GM18907 (cell line): ENCODE measurements at regions not wholly inside any gene's neighbourhood (a gene's known extent, or its start where the extent isn't known, plus 50 kb on each side); places are given as distances from the start of the nearest gene placed in this dataset.

Source experiments
- ATAC-seq: cut with Tn5 transposase; IDR thresholded peaks from one replicate; pipeline ENCODE4 v1.9.1; 2021; ENCODE audit warnings: mild to moderate bottlenecking, moderate library complexity; ENCODE audit not compliant: unreplicated experiment

DNA sequence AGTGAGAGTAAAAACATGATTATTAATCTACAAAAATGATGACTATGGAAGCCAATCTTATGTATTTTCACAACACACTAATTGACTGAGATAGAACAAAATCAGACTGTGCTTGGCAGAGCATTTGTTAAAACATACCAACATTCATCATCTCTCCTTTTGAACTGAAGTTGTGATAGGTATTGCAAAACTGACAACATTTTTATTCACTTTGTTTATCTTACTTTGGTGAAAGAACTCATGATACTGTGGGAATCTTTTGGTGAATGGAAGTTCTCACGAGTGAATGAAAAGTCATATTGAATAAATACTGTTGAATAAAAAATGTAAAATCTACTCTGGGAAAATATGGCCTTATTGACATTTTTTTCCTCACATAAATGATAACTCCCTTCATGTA lies 1430.2 kb upstream of the PIK3C3 start:
- no peak for ATAC-seq

DNA sequence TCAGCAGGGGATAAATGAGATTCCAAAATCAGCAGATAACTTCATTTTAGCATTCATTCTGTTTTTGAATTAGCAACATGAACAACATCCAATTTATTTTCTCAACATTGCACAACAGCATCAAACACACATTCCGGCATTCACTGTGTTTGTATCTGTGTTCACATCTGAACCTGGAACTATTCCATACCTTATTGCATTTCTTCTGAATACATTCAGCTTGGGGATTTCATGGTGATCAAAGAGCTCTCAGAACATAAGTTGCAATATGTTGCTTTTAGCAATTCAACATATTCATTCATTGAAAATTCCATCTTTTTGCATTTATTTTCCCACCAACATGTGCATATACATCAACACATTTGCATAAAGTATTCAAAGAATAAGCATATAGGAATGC lies 1431.7 kb upstream of the PIK3C3 start:
- no peak for ATAC-seq

DNA sequence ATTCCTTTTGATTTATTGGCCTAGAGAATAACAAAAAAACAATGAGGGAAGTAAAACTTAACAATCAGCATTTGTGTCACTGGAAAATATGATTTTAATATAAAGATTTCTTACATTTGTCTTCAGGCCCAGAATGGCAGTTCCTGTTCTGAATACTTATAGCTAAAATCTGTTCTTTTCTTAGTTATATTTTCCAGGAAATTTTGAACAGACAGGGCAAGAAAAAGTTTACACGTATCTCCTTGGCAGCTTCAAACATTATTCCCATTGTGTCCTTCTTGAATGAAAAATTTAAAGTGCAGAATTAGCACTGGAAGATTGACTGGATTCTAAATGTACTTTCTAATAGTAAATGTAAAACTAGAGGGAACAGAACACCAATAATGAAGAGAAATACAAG lies 1454.0 kb upstream of the PIK3C3 start:
- no peak for ATAC-seq

DNA sequence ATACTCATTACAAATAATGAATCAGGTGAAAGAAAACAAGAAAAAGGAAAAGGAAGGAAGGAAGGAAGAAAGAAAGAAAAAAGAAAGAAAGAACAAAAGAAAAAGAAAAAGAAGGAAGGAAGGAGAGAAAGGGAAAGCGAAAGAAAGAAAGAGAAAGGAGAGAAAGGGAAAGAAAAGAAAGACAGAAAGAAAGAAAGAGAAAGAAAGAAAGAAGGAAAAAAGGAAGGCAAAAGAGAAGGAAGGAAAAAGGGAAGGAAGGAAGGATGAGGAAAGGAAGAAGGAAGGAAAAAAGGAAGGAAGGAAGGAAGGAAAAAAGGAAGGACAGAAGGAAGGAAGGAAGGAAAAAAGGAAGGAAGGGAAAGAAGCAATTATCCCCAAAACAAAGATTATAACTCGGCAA lies 1460.4 kb upstream of the PIK3C3 start:
- ATAC-seq, result no peak

DNA sequence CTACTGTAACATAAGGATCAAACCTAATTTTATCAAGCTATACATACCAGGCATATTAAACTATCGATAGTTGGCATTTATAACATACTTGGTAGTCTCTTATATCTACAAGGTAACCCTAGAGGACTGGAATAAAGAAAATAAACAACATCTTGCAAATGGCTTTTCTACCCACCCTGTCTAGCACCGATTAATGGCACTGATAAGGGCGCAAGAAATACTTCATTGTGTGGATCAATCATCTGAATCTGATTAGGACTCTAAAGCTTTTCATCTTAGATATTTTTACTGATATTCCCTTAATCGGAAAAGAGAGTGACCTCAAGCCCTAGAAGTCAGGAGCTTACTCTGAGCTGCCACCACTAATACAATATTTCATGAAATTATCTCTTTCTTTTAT lies 1461.7 kb upstream of the PIK3C3 start:
- ATAC-seq, result no peak

DNA sequence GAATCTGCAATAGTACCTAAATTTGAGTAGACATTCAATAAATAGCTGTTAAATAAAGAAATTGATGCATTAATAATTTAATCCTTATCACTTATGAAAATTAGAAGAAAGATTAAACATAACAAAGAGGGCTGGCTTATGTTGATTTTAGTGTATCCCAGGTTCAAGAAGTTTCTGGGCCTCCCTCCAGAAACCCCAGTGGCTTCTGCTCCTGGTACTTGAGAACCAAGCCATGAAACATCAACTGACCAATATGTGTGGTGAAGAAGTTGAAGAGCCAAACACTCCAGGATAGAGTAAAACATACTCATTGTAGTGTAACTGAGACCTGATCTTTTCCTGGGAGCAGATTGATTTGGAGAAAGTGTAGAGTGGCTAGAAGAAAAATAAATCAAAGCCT lies 1465.7 kb upstream of the PIK3C3 start:
- no peak for ATAC-seq

DNA sequence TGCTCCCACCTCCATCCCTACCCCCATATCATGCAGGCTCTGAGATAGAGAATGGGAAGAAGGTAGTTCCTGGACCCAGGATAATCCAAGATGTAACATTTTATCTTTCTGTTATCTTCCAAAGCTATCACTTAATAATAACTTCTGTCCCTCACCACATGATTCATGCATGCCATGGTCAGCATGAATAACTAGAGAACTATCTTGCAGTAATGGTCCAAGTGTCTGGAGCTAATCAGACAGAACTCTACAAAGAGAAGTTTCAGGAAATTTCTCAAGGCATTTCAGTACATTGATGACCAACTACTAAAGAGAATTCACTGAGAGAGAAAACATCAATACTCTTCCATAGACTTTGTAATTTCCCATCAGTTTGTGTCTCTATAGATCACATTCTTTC lies 1469.7 kb upstream of the PIK3C3 start:
- ATAC-seq, result no peak

DNA sequence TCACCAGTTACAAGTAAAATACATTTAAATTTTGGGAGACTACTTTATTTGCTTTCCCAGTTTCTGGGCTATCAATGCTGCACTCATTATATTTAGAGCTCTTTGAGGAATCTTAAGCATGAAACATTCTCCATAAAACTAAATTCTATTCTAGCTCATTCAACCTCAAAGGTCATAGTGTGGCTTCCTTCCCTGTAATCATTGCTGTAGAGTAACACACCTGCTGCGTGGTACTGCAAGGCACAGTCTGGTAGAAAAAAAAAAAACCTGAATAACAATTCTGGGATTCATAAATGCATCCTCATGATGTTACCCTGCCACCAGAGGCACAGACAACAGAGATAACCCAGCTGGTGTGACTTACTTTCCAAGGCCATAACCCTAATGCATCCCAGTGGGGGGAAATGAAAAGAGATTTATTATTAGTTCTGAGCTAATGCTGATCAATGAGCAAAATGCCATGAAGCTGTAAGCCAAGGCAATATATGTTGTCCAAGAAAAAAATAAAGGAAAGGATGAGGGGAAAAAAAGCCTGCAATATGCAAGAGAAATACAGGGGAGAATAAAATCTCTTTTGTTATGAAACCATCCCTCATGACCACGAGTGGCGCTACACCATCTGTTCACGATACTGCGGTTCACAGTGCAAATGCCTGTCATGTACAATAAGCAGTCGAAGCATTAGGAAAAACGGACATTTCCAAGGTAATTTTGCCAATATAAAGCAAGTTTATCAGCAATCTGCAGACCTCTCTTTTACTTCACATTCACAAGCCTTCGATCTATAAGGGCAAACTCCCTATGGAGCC lies 1481.6 kb upstream of the PIK3C3 start:
- ATAC-seq, result no peak

DNA sequence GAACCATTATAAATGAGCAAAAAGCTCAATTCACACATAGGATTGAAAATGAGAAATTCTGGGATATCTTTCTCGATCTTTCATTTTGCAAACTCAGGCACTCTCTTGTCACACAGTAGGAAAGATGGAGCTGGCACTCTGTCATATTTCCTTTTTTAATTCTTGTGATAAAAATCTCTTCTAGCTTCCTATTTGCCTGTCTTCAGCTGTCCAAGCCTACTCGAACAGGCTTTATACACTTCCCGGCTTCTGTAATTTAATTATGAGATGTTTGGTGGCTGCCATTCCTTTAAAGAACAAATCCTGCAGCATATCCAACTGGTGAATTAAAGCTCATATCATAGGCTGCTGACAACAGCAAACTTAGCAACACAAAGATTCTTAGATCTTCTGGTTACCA lies 1484.3 kb upstream of the PIK3C3 start:
- no peak for ATAC-seq

DNA sequence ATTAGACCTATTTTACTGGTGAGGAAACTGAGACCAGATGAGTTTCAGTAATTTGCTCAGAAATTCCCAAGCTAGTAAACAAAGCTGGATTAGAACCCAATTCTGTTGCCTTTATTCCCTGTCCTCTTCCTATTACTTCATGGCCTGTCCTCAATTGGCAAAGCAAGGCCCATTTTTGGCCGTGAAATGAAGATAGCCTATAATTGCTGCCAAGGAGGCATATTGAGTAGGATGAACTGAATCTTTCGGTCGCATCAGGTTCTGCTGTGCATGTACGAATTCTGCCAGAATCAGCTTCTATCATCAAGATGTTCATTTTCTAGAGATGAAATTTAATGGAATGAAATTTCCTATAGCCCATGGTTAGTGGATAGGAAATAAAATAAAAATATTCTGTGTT lies 1485.2 kb upstream of the PIK3C3 start:
- ATAC-seq, result no peak

DNA sequence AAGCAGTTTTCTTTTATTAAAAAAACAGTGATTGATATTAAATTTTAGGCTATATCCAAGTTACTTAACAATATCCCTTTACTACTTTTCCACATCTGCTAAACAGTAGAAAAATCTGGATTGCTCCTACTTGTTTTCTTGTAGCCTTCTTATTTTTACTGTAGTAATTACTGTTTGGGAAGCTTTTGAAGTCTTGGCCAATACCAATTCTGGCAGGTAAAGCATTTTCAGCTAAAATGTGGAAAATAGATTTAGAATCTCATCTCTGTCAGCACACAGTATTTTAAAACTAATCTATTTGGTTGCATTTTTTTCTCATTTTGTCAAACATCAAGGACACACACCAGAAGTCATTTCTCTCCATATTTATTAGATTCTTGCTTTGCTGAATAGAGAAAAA lies 1485.7 kb upstream of the PIK3C3 start:
- no peak for ATAC-seq

DNA sequence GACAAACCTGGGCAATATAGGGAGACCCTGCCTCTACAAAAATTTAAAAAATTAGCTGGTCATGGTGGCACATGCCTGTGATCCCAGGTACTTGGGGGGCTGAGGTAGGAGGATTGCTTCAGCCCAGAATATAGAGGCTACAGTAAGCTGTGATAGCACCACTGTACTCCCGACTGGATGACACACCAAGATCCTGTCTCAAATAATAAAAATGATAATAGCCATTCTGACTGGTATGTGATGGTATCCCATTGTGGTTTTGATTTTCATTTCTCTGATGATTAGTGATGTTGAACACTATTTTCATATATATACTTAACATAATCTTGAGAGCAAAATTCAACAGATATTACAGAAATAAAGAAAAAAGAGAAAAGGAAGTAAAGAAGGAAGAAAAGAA lies 1491.0 kb upstream of the PIK3C3 start:
- no peak for ATAC-seq

DNA sequence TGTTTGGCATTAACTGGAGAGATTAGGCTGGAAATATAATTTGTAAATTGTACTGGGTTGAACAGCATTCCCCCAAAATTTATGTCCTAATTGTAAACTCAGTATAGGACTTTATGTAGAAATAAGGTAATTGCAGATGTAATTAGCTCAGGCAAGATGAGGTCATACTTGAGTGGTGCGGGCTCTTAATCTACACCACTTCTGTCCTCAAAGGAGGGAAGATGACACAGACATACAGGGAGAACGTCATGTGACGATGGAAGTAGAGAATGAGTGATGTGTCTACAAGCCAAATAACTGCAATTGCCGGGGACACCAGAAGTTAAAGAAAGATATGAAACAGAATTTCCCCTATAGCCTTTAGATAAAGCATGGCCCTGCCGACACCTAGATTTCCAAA lies 1501.1 kb upstream of the PIK3C3 start:
- ATAC-seq, result no peak

DNA sequence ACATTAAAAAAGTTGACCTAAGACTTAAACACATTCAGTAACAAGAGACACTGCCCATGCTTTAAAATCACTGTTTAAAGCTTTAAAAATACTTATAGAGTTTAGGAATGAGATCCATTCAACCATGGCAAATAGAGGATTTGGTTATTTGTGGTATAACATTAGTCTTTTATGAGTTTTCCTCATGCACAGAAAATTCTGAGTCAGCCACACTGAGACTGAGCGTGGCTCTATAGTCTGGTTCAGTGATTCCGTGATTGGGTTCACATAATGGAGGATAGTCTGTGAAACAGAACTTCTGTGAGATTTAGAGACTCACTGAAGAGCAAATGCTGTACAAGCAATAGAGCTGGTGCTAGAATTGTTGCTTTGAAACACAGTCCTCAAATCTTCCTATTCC lies 1502.4 kb upstream of the PIK3C3 start:
- ATAC-seq, result no peak

DNA sequence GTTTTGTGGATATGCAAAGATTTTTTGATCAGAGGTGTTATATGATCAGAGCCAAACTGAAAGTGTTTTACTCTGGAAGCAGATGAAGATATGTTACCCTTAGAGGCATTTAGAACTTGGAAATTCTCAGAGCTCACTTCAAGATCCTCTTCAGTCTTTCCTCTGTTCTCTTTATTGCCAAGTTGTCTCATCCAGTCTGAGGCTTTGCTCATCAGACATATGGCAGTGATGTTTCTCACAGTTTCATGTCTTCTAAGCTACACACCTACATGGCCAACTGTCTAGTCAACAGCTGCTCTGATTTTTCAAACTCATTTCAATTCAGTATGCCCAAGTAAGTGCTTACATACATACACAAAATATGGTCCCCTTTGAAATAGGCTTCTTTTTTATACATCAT lies 1504.3 kb upstream of the PIK3C3 start:
- ATAC-seq, result no peak

DNA sequence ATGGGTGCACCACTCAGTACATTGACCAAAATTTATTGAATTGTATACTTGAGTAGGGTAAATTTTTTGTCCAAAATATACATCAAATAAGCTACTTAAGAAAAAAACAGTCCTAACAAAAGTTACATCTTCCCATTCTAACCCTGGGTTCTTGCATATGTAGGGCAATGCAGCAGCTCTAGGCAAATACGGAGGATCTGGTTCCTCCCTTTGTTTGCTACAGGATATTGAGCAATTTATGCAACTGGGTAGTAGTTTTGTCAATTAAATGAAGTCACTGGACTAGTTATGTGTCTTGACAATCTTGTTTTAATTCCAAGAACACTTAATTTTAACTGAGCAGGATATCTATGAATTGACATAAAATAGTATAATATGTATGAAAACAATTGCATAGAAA lies 1507.2 kb upstream of the PIK3C3 start:
- ATAC-seq, result no peak

DNA sequence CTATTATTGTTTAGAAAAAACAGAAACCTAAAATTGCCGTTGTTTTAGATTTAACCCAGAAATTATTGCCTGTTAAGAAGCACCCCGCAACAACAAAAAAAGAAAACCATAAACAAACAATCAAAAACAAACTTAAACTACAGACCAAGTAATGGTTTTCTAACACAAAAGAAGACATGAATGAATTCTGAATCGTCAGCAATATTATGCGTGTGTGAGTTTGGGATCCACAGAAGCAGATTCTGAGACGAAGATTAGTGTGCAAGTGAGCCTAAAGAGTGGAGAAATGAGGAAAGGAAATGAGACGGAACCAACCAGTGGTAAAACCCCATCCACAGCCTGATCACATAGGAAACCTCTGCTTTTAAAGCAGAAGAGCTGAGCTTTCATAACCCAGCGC lies 1514.9 kb upstream of the PIK3C3 start:
- ATAC-seq, result no peak

DNA sequence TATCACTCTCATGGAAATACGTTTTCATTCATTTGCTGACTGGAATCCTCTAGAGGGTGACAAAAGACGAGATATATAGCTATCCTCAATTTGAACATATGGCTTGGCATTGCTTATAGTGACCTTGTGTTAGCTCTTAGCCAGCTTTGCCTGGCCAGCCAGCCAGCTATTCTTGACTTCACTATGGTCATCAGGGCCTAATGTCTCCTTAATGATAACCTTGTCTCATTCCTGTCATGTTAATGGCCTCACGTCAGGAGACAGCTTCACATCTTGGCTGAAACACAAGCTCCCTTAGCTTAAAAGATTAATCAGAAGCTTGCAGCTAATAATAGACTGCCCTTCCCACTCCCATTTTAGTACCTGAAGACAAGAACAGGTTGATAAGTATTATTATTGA lies 1517.5 kb upstream of the PIK3C3 start:
- ATAC-seq, result no peak

DNA sequence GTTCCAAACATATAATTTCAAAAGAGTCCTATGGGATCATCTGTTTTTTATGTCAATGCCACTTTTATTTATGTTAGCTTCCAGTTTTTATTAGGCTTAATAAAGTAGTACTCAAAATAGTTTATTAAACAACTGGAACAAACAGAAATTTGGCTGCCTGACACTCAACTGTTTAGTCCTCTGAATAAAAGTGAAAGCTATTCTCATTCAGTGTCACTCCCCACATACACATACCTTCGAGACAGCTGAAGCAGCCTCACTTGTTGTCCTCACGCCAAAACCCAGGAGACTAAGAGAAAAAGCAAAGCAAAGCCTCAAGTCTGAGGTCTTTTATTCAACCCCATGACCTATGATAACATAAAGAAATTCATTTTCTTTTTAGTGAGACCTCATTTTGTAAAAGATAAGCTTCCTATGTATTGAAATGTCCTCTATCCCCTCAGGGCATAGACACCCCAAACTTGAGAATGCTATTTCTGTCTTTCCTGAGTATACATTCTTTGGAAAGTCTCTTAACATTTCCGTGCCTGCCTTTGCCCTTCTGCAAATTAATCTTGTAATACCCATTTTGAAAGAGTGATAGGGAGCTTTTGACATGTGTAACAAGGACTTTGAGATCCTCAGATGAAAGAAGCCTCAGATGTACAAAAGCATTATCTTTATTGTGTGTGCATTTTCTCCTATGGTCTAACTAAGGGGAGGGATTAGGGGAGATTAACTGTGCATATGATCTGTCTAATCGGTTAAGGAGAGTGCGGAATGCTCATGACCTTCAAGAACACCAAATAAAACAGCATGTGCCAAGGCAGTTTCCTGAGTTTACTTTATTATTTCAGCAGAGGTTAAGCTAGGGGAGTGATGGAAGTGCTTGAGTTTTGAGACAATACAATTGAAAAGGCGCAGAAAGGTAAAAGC lies 1523.7 kb upstream of the PIK3C3 start:
- no peak for ATAC-seq

DNA sequence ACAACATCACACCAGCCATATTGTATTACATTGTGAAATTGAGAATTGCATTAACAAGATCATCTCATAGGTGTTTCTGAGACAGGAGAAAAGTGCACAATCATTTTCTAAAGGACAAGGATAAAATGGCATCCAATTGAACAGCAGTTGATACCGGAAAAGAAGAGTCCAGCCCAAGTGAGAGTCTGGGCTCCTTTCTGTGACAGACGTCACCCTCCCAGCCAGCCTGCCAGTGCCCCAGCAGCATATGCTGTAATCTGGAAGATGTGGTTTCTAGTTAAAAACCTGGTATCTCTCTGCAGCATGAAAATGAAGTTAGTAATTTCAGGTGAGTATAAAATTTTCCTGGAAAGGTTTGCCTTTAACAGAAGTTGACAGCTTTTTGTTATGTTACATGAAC lies 1531.7 kb upstream of the PIK3C3 start:
- no peak for ATAC-seq

DNA sequence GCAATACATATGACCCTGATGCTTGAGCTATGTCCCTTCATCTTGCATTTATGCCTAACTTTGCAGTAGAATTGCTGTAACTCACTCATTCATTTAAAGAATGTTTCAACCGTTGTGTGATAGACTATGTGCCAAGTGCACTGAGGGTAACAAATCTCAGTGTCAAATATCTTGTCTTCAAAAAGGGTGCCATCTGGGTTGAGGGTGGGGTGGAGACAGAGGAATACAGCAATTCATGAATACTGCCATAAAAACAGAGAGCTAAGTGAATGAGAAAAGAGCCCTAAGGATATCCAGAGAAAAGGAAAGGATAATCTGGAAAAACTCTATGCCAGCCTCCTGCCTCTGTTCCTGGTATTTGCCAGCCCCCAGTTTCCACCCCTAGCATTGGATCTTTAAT lies 1534.4 kb upstream of the PIK3C3 start:
- no peak for ATAC-seq

DNA sequence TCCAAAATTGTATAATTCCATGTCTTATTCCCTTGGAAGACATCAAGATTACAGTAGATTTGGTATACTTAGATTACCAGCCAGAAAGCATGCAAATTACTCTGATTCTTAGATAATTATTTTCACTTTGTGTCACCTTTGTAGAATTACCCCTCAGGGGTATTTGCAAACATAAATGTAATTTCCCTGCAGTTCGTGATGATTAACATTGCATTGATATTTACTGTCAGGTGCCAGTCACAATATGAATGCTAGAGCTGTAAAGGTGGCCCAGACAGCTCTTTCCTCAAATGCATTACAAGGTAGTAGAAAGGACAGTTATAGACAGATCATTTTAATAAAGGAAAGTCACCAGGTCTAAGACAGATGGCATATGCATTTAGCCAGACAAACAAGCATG lies 1537.5 kb upstream of the PIK3C3 start:
- ATAC-seq, result no peak
